Neural cell (in vitro differentiated cells): ENCODE measurements at regions not wholly inside any gene's neighbourhood (a gene's known extent, or its start where the extent isn't known, plus 50 kb on each side); places are given as distances from the start of the nearest gene placed in this dataset.

Source experiments
- H2AFZ ChIP-seq: fragments of 200-600, 300-800 bp; sonication (generic), shearing (Covaris generic); 2 replicates; pipeline ENCODE4 v1.6.0; 2014; ENCODE audit warnings: low read depth, mild to moderate bottlenecking, antibody characterized with exemption, low read length, moderate library complexity
- H3F3A ChIP-seq: fragments of 200-600 bp; shearing (Covaris generic); 2 replicates; pipeline ENCODE4 v1.6.1; 2016; ENCODE audit warnings: mild to moderate bottlenecking, moderate library complexity, mixed read lengths, antibody characterized with exemption, low read length; ENCODE audit not compliant: insufficient read depth, poor library complexity, severe bottlenecking
- H3K27ac ChIP-seq: fragments of 200-600, 300-800 bp; sonication (generic), shearing (Covaris generic); 2 replicates; pipeline ENCODE4 v1.5.1; 2014; ENCODE audit warnings: mild to moderate bottlenecking, low read length, moderate library complexity
- H3K27me3 ChIP-seq: fragments of 300-800, 200-600 bp; sonication (generic), shearing (Covaris generic); 2 replicates; pipeline ENCODE4 v1.6.0; 2014; ENCODE audit warnings: mild to moderate bottlenecking, low read depth, low read length, moderate library complexity; ENCODE audit not compliant: insufficient read depth
- H3K36me3 ChIP-seq: fragments of 300-800, 200-600 bp; sonication (generic), shearing (Covaris generic); 2 replicates; pipeline ENCODE4 v1.5.1; 2014; ENCODE audit warnings: mild to moderate bottlenecking, antibody characterized with exemption, low read length, moderate library complexity; ENCODE audit not compliant: insufficient read depth
- H3K4me2 ChIP-seq: fragments of 300-800, 200-600 bp; sonication (generic), shearing (Covaris generic); 2 replicates; pipeline ENCODE4 v1.6.0; 2014; ENCODE audit warnings: mild to moderate bottlenecking, low read length
- H3K4me3 ChIP-seq: fragments of 300-800, 200-600 bp; sonication (generic), shearing (Covaris generic); 2 replicates; pipeline ENCODE4 v1.5.1; 2014; ENCODE audit warnings: mild to moderate bottlenecking, low read length, moderate library complexity
- H3K79me2 ChIP-seq: fragments of 200-600 bp; shearing (Covaris generic); replicated peaks from 2 replicates; pipeline ENCODE4 v1.6.0; 2014; ENCODE audit warnings: mild to moderate bottlenecking, low read length, moderate library complexity; ENCODE audit not compliant: insufficient read depth
- H3K9ac ChIP-seq: fragments of 300-800, 200-600 bp; sonication (generic), shearing (Covaris generic); 2 replicates; pipeline ENCODE4 v1.6.1; 2016; ENCODE audit warnings: mild to moderate bottlenecking, low read length, mixed read lengths
- H3K9me2 ChIP-seq: fragments of 200-600 bp; shearing (Covaris generic); 2 replicates; pipeline ENCODE4 v1.6.1; 2016; ENCODE audit warnings: mild to moderate bottlenecking, low read length, mixed read lengths; ENCODE audit not compliant: insufficient read depth
- H3K9me3 ChIP-seq: fragments of 200-600, 300-800 bp; sonication (generic), shearing (Covaris generic); 2 replicates; pipeline ENCODE4 v1.6.1; 2016; ENCODE audit warnings: mild to moderate bottlenecking, mixed run types, low read length, moderate library complexity, mixed read lengths
- H4K20me1 ChIP-seq: fragments of 200-600 bp; shearing (Covaris generic); 2 replicates; pipeline ENCODE4 v1.6.1; 2016; ENCODE audit warnings: mild to moderate bottlenecking, mixed run types; ENCODE audit not compliant: insufficient read depth
- CTCF ChIP-seq: fragments of 450-650 bp; IDR thresholded peaks from 2 replicates; pipeline ENCODE4 v1.5.1; 2014; ENCODE audit warnings: antibody characterized with exemption, mild to moderate bottlenecking, moderate library complexity; ENCODE audit not compliant: poor library complexity, severe bottlenecking
- EP300 ChIP-seq: fragments of 450-650 bp; conservative IDR thresholded peaks from 2 replicates; pipeline ENCODE4 v1.6.1; 2014; ENCODE audit warnings: antibody characterized with exemption, mild to moderate bottlenecking, moderate library complexity; ENCODE audit not compliant: poor library complexity, severe bottlenecking
- EZH2 ChIP-seq: fragments of 200-600, 300-800 bp; shearing (Covaris generic), sonication (generic); IDR thresholded peaks from 2 replicates; pipeline ENCODE4 v1.6.1; 2014; ENCODE audit warnings: antibody characterized with exemption, low read length, borderline replicate concordance, mild to moderate bottlenecking; ENCODE audit not compliant: insufficient read depth, poor library complexity, severe bottlenecking
- MXI1 ChIP-seq: fragments of 450-650 bp; conservative IDR thresholded peaks from 2 replicates; pipeline ENCODE4 v1.6.1; 2014; ENCODE audit warnings: antibody characterized with exemption, mild to moderate bottlenecking; ENCODE audit not compliant: poor library complexity, severe bottlenecking
- POLR2AphosphoS5 ChIP-seq: IDR thresholded peaks from 2 replicates; pipeline ENCODE4 v1.6.1; 2012
- RAD21 ChIP-seq: fragments of 450-650 bp; conservative IDR thresholded peaks from 2 replicates; pipeline ENCODE4 v1.6.1; 2014; ENCODE audit warnings: antibody characterized with exemption, mild to moderate bottlenecking, moderate library complexity
- REST ChIP-seq: IDR thresholded peaks from 2 replicates; pipeline ENCODE4 v1.6.1; 2012; ENCODE audit warnings: borderline replicate concordance
- SMC3 ChIP-seq: fragments of 450-650 bp; conservative IDR thresholded peaks from 2 replicates; pipeline ENCODE4 v1.6.1; 2014; ENCODE audit warnings: antibody characterized with exemption, mild to moderate bottlenecking, moderate library complexity; ENCODE audit not compliant: poor library complexity
- TAF1 ChIP-seq: IDR thresholded peaks from 2 replicates; pipeline ENCODE4 v1.6.1; 2012; ENCODE audit warnings: low read depth

- Histone ChIP-seq H3K9me2 (no peaks in the 10 kb centered on the region), H3K9ac (no peak overlapping the region), H2AFZ (no peak overlapping the region), H3K36me3 (no peaks in the 10 kb centered on the region), H3K79me2 (no peaks in the 10 kb centered on the region), H3F3A (no peaks in the 10 kb centered on the region), H3K4me3 (no peak overlapping the region), H3K9me3 (no peaks in the 10 kb centered on the region), H3K27me3 (no peaks in the 10 kb centered on the region), H3K27ac (no peak overlapping the region), H3K4me2 (no peak overlapping the region), H4K20me1 (no peaks in the 10 kb centered on the region)
- no peak for TF ChIP-seq RAD21
- TF ChIP-seq EP300 = no peak
- no peak for TF ChIP-seq MXI1
- TF ChIP-seq SMC3 = no peak
- TF ChIP-seq TAF1 = no peak
- no peak for TF ChIP-seq POLR2AphosphoS5
- TF ChIP-seq CTCF = no peak
- no peak for TF ChIP-seq REST
- TF ChIP-seq EZH2 = no peak
These were observed 341.1 kb upstream of the NR2F2 start for GRCh38 chr15:95989392-95989791.

- Histone ChIP-seq H3K9me3 (no peaks in the 10 kb centered on the region), H2AFZ (no peak overlapping the region), H3K79me2 (no peaks in the 10 kb centered on the region), H3K36me3 (no peaks in the 10 kb centered on the region), H3K27ac (no peak overlapping the region), H3K4me3 (no peak overlapping the region), H3F3A (no peaks in the 10 kb centered on the region), H3K27me3 (no peaks in the 10 kb centered on the region), H4K20me1 (no peaks in the 10 kb centered on the region), H3K9ac (no peak overlapping the region), H3K9me2 (no peaks in the 10 kb centered on the region), H3K4me2 (no peak overlapping the region)
- TF ChIP-seq REST (no peak), RAD21 (no peak), SMC3 (no peak), POLR2AphosphoS5 (no peak), EP300 (no peak), EZH2 (no peak), MXI1 (no peak), TAF1 (no peak), CTCF (no peak)
These were observed 339.7 kb upstream of the NR2F2 start for GRCh38 chr15:95990833-95991232.
